Keratinocyte (primary cell): ENCODE measurements at regions not wholly inside any gene's neighbourhood (a gene's known extent, or its start where the extent isn't known, plus 50 kb on each side); places are given as distances from the start of the nearest gene placed in this dataset.

Source experiments
- DNase-seq: peaks from one replicate; pipeline ENCODE4 v3.0.0-alpha.2; 2011; ENCODE audit warnings: low read depth, missing footprints, low spot score
- FAIRE-seq: peaks from 2 replicates; lab custom pipeline; 2011; peaks lifted over from hg19 to GRCh38; lab: Jason Lieb, UNC
- H2AFZ ChIP-seq: 2 replicates; pipeline ENCODE4 v1.6.0; 2012; ENCODE audit warnings: low read length, control low read depth, inconsistent platforms; ENCODE audit not compliant: control insufficient read depth
- H3K27ac ChIP-seq: 2 replicates; pipeline ENCODE4 v1.5.1; 2011; ENCODE audit warnings: low read length; ENCODE audit not compliant: control insufficient read depth, insufficient read depth
- H3K27me3 ChIP-seq: 3 replicates; pipeline ENCODE4 v1.6.0; 2011; ENCODE audit warnings: low read length; ENCODE audit not compliant: control insufficient read depth, insufficient read depth; ENCODE audit errors: extremely low read depth
- H3K36me3 ChIP-seq, 2 experiments: 2 replicates in 1 of 2; 3 replicates in 1 of 2; pipeline ENCODE4 v1.5.1; 2011; ENCODE audit warnings: low read length in 2 of 2, mild to moderate bottlenecking in 1 of 2; ENCODE audit not compliant: control insufficient read depth in 2 of 2, insufficient read depth in 2 of 2; ENCODE audit errors: extremely low read depth in 1 of 2
- H3K4me1 ChIP-seq: 3 replicates; pipeline ENCODE4 v1.5.1; 2011; ENCODE audit warnings: low read length; ENCODE audit not compliant: control insufficient read depth, insufficient read depth; ENCODE audit errors: extremely low read depth
- H3K4me2 ChIP-seq: 3 replicates; pipeline ENCODE4 v1.6.0; 2011; ENCODE audit warnings: low read depth, low read length; ENCODE audit not compliant: control insufficient read depth, insufficient read depth; ENCODE audit errors: extremely low read depth
- H3K4me3 ChIP-seq, 3 experiments: fragments of 200-600 bp in 1 of 3; sonication (generic) in 1 of 3; 2 replicates in 2 of 3; 3 replicates in 1 of 3; pipeline ENCODE4 v1.5.1; 2011 to 2016; ENCODE audit warnings: low read length in 3 of 3, mild to moderate bottlenecking in 3 of 3, control low read depth in 2 of 3, inconsistent platforms in 1 of 3, low read depth in 1 of 3, mixed read lengths in 1 of 3, mixed run types in 1 of 3, moderate library complexity in 1 of 3; ENCODE audit not compliant: control insufficient read depth in 2 of 3, insufficient read depth in 2 of 3; ENCODE audit errors: extremely low read depth in 1 of 3
- H3K79me2 ChIP-seq: 2 replicates; pipeline ENCODE4 v1.6.0; 2012; ENCODE audit warnings: low read length; ENCODE audit not compliant: control insufficient read depth, insufficient read depth
- H3K9ac ChIP-seq: 3 replicates; pipeline ENCODE4 v1.6.0; 2011; ENCODE audit warnings: low read length; ENCODE audit not compliant: control insufficient read depth, insufficient read depth; ENCODE audit errors: extremely low read depth
- H3K9me1 ChIP-seq: 3 replicates; pipeline ENCODE4 v1.6.0; 2011; ENCODE audit warnings: low read length; ENCODE audit not compliant: control insufficient read depth, insufficient read depth; ENCODE audit errors: extremely low read depth
- H3K9me3 ChIP-seq: 2 replicates; pipeline ENCODE4 v1.5.1; 2012; ENCODE audit warnings: low read depth, low read length; ENCODE audit not compliant: control insufficient read depth
- H4K20me1 ChIP-seq: 3 replicates; pipeline ENCODE4 v1.6.0; 2011; ENCODE audit warnings: low read length; ENCODE audit not compliant: control insufficient read depth, insufficient read depth; ENCODE audit errors: extremely low read depth
- EZH2 ChIP-seq: IDR thresholded peaks from one replicate; pipeline ENCODE4 v1.6.1; 2012; ENCODE audit warnings: inconsistent platforms, mild to moderate bottlenecking, low read length, moderate library complexity
- dilution Hi-C: fragments of 300-500 bp; cut with MboI; formaldehyde crosslinking; loops from one replicate; pipeline ENCODE4 v1.7.0; 2020; ENCODE audit warnings: low sequenced_read_pairs; ENCODE audit not compliant: extremely low pct_ligation_motif_present
- TF ChIP-seq, protein P1 (sequence below), 3 experiments: IDR thresholded peaks in 1 of 3; conservative IDR thresholded peaks in 1 of 3; optimal IDR thresholded peaks in 1 of 3; 2 replicates in 2 of 3; 3 replicates in 1 of 3; pipeline versions ENCODE3 to v1.5.1; 2011; ENCODE audit warnings: low read length in 3 of 3, mild to moderate bottlenecking in 3 of 3, moderate library complexity in 2 of 3, control low read depth in 1 of 3, inconsistent platforms in 1 of 3; ENCODE audit not compliant: insufficient read depth in 2 of 3; ENCODE audit errors: extremely low read depth in 1 of 3

DNA sequence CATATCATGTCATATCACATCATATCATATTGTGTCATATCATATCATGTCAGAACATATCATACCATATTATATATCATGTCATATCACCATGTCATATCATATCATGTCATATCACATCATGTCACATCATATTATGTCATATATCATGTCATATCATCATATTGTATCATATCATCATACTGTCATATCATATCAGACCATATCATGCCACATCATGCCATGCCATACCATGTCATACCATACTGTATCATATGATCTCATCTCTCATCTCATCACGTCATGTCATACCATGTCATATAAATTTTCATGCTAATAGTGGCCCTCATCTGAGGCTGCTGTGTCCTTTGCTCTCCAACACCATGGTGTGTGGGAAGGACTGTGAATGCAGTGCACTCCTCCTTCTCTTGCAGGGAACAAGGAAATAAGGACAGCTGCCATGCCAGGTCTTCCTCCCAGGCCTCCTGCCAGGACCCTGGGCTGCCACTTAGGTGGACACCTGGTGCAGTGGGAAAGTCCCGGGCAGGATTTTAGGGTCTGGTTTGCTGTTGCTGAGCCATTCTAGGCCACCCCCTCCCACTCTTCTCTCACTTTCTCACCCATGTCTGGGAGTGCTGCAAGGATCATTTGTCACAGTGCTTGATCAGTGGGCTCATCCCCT, 72.4 kb upstream of the TRPM1 start:
- no peak for DNase-seq
- Histone ChIP-seq H3K9me1 (no peaks in the 10 kb centered on the region), H2AFZ (no peak overlapping the region), H3K27ac (no peak overlapping the region), H3K4me3 (no peak overlapping the region), H3K9me3 (no peaks in the 10 kb centered on the region), H4K20me1 (no peaks in the 10 kb centered on the region), H3K36me3 (no peaks in the 10 kb centered on the region), H3K79me2 (no peaks in the 10 kb centered on the region), H3K27me3 (no peaks in the 10 kb centered on the region), H3K4me2 (no peak overlapping the region), H3K9ac (no peak overlapping the region), H3K4me1 (no peaks in the 10 kb centered on the region)
- dilution Hi-C loops, result no loop called here
- no peak for TF ChIP-seq EZH2
- TF ChIP-seq, protein P1, sequence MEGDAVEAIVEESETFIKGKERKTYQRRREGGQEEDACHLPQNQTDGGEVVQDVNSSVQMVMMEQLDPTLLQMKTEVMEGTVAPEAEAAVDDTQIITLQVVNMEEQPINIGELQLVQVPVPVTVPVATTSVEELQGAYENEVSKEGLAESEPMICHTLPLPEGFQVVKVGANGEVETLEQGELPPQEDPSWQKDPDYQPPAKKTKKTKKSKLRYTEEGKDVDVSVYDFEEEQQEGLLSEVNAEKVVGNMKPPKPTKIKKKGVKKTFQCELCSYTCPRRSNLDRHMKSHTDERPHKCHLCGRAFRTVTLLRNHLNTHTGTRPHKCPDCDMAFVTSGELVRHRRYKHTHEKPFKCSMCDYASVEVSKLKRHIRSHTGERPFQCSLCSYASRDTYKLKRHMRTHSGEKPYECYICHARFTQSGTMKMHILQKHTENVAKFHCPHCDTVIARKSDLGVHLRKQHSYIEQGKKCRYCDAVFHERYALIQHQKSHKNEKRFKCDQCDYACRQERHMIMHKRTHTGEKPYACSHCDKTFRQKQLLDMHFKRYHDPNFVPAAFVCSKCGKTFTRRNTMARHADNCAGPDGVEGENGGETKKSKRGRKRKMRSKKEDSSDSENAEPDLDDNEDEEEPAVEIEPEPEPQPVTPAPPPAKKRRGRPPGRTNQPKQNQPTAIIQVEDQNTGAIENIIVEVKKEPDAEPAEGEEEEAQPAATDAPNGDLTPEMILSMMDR (optimal IDR thresholded peaks at IDR 0.05 in 1 of 3, IDR thresholded peaks at IDR 0.05 in 1 of 3, conservative IDR thresholded peaks at IDR 0.05 in 1 of 3; ENCODE audit: extremely low read depth in 1 of 3, insufficient read depth in 2 of 3, low read length in 3 of 3), result no peak
- FAIRE-seq, result no peak

- no peaks in the 10 kb centered on the region for H3K27me3 ChIP-seq
- no peak overlapping the region for H3K4me2 ChIP-seq
- H3K27ac ChIP-seq, result no peak overlapping the region
- dilution Hi-C loops, result no loop called here
- FAIRE-seq (no peak), DNase-seq (no peak)
- no peak overlapping the region for H3K4me3 ChIP-seq
- no peaks in the 10 kb centered on the region for H3K9me1 ChIP-seq
- no peaks in the 10 kb centered on the region for H3K79me2 ChIP-seq
- no peaks in the 10 kb centered on the region for H3K36me3 ChIP-seq
- H3K4me1 ChIP-seq, result no peaks in the 10 kb centered on the region
- no peak overlapping the region for H2AFZ ChIP-seq
- TF ChIP-seq EZH2, result no peak
- TF ChIP-seq, protein P1 (optimal IDR thresholded peaks at IDR 0.05 in 1 of 3, IDR thresholded peaks at IDR 0.05 in 1 of 3, conservative IDR thresholded peaks at IDR 0.05 in 1 of 3; ENCODE audit: extremely low read depth in 1 of 3, insufficient read depth in 2 of 3, low read length in 3 of 3), result no peak
- H3K9ac ChIP-seq, result no peak overlapping the region
- H3K9me3 ChIP-seq, result no peaks in the 10 kb centered on the region
- H4K20me1 ChIP-seq, result no peaks in the 10 kb centered on the region
These were observed 74.0 kb upstream of the TRPM1 start for GRCh38 chr15:31175484-31175883.
